MCF 10A (cell line): ENCODE measurements at regions not wholly inside any gene's neighbourhood (a gene's known extent, or its start where the extent isn't known, plus 50 kb on each side); places are given as distances from the start of the nearest gene placed in this dataset.

Experiments
- BruUV-seq: library from RNA; stranded (reverse); fragments of 400-500 nt; replicated peaks from 2 replicates; lab custom pipeline; 2021; lab: Mats Ljungman, UMichigan
- CTCF ChIA-PET: fragments of 300-600 bp; sonication (Branson Sonifier 250); formaldehyde crosslinking; extraction: SDS; loops from one replicate; lab custom pipeline; 2021; ENCODE audit warnings: antibody characterized with exemption, inconsistent platforms; lab: Yijun Ruan, JAX
- POLR2A ChIA-PET: fragments of 300-600, 350-650 bp; sonication (Branson Sonifier 250); formaldehyde crosslinking; extraction: SDS; loops from one replicate; lab custom pipeline; 2020; ENCODE audit warnings: antibody characterized with exemption, inconsistent platforms; lab: Yijun Ruan, JAX
- DNase-seq: peaks from one replicate; pipeline ENCODE4 v3.0.0-alpha.2; 2018; ENCODE audit not compliant: unreplicated experiment
- H3K27ac Mint-ChIP-seq: one replicate; pipeline ENCODE4 v1.8.0; 2022; ENCODE audit warnings: mild to moderate bottlenecking, low read depth, mixed read lengths; ENCODE audit not compliant: unreplicated experiment
- H3K27me3 Mint-ChIP-seq: one replicate; pipeline ENCODE4 v1.8.0; 2022; ENCODE audit warnings: mixed read lengths; ENCODE audit not compliant: insufficient read depth, unreplicated experiment
- H3K36me3 Mint-ChIP-seq: one replicate; pipeline ENCODE4 v1.8.0; 2022; ENCODE audit warnings: mild to moderate bottlenecking, moderate library complexity, mixed read lengths; ENCODE audit not compliant: insufficient read depth, unreplicated experiment
- H3K4me1 Mint-ChIP-seq: one replicate; pipeline ENCODE4 v1.8.0; 2022; ENCODE audit warnings: mixed read lengths; ENCODE audit not compliant: insufficient read depth, unreplicated experiment
- H3K4me3 Mint-ChIP-seq: one replicate; pipeline ENCODE4 v1.8.0; 2022; ENCODE audit warnings: mild to moderate bottlenecking, moderate library complexity, mixed read lengths; ENCODE audit not compliant: unreplicated experiment
- H3K9me3 Mint-ChIP-seq: one replicate; pipeline ENCODE4 v1.8.0; 2022; ENCODE audit warnings: mixed read lengths; ENCODE audit not compliant: unreplicated experiment
- CTCF ChIP-seq: fragments of 200-600 bp; IDR thresholded peaks from one replicate; pipeline ENCODE4 v1.8.0; 2022; ENCODE audit warnings: antibody characterized with exemption, mild to moderate bottlenecking; ENCODE audit not compliant: unreplicated experiment
- intact Hi-C: fragments of 100-400 bp; cut with micrococcal nuclease; formaldehyde crosslinking; loops from 2 replicates; pipeline ENCODE4 v1.14.1; 2022

GRCh38 chr4:124902001-124902515 is 189.5 kb upstream of the ANKRD50 start:
- H3K27ac Mint-ChIP-seq: no peak overlapping the region
- ChIA-PET CTCF (interaction anchor here (0.6 to 1.0 kb wide), 2 partner anchors 10 to 86 kb away, joined by 3 to 4 read pairs; no protein-coding TSS in a partner anchor), POLR2A (interaction anchor here (1.0 kb wide), 1 partner anchor 568 kb away, joined by 3 read pairs; no protein-coding TSS in a partner anchor)
- no peak overlapping the region for H3K4me3 Mint-ChIP-seq
- no peak for TF ChIP-seq CTCF
- DNase-seq: no peak
- peaks cover 18% of the 10 kb centered on the region for H3K4me1 Mint-ChIP-seq
- no peaks in the 10 kb centered on the region for H3K9me3 Mint-ChIP-seq
- no peaks in the 10 kb centered on the region for H3K27me3 Mint-ChIP-seq
- H3K36me3 Mint-ChIP-seq: no peaks in the 10 kb centered on the region
- no TSS peak for BruUV-seq
- intact Hi-C loops: loop anchor here (5.0 kb wide), 1 partner anchor 190 kb away; the partner anchor contains the start of gene ANKRD50

DNA sequence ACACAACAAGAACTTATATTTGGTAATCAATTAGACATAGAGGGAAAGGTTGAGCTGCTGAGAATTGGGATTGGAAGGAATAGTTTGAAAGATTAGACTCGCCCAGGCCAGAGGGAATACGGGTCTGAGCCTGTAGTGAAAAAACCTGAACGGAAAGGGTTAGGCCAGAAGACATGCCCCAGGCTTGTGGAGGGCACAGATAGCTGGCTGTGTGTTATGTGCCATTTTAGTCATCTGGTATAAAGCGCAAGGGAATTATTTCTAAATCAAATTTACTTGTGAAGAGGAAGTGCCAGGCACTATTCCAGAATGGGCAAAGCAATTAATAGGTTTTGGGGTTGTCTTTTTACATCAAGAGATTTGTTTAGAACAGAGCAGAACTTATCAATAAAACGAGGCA is 187.5 kb upstream of the ANKRD50 start:
- no peaks in the 10 kb centered on the region for H3K9me3 Mint-ChIP-seq
- H3K4me3 Mint-ChIP-seq: no peak overlapping the region
- H3K4me1 Mint-ChIP-seq: peaks cover 13% of the 10 kb centered on the region
- ChIA-PET CTCF (interaction anchor here (0.6 kb wide), 1 partner anchor 355 kb away, joined by 3 read pairs; no protein-coding TSS in a partner anchor), POLR2A (no interaction called here)
- no peak for DNase-seq
- no peaks in the 10 kb centered on the region for H3K27me3 Mint-ChIP-seq
- peak overlapping the region; percentile 71 for H3K27ac Mint-ChIP-seq
- no TSS peak for BruUV-seq
- intact Hi-C loops: loop anchor here (5.0 kb wide), 1 partner anchor 188 kb away; the partner anchor contains the start of gene ANKRD50
- no peak for TF ChIP-seq CTCF
- H3K36me3 Mint-ChIP-seq: no peaks in the 10 kb centered on the region

- H3K27ac Mint-ChIP-seq: no peak overlapping the region
- TF ChIP-seq CTCF: no peak
- no TSS peak for BruUV-seq
- ChIA-PET POLR2A (interaction anchor here (0.6 kb wide), 1 partner anchor 198 kb away, joined by 3 read pairs; no protein-coding TSS in a partner anchor), CTCF (no interaction called here)
- intact Hi-C loops: no loop called here
- no peaks in the 10 kb centered on the region for H3K4me1 Mint-ChIP-seq
- DNase-seq: peak; percentile 45
- H3K9me3 Mint-ChIP-seq: peaks cover 7% of the 10 kb centered on the region
- H3K4me3 Mint-ChIP-seq: no peak overlapping the region
- no peaks in the 10 kb centered on the region for H3K36me3 Mint-ChIP-seq
- H3K27me3 Mint-ChIP-seq: no peaks in the 10 kb centered on the region
These were observed 178.0 kb upstream of the ANKRD50 start for GRCh38 chr4:124890522-124890921.

GRCh38 chr4:124887739-124888138 is 175.2 kb upstream of the ANKRD50 start:
- no peak overlapping the region for H3K27ac Mint-ChIP-seq
- POLR2A ChIA-PET: interaction anchor here (0.5 to 1.3 kb wide), 2 partner anchors 25 to 1855 kb away, joined by 3 read pairs; no protein-coding TSS in a partner anchor
- no peak for TF ChIP-seq CTCF

More at GRCh38 chr4:124887739-124888138, 175.2 kb upstream of the ANKRD50 start:
- no peaks in the 10 kb centered on the region for H3K36me3 Mint-ChIP-seq
- no peaks in the 10 kb centered on the region for H3K27me3 Mint-ChIP-seq
- H3K4me1 Mint-ChIP-seq: no peaks in the 10 kb centered on the region
- intact Hi-C loops: no loop called here
- CTCF ChIA-PET: no interaction called here
- H3K9me3 Mint-ChIP-seq: peaks cover 7% of the 10 kb centered on the region
- no peak overlapping the region for H3K4me3 Mint-ChIP-seq
- BruUV-seq: no TSS peak
- DNase-seq: no peak
